Suprapubic skin (tissue), 4 donors: ENCODE measurements at regions not wholly inside any gene's neighbourhood (a gene's known extent, or its start where the extent isn't known, plus 50 kb on each side); places are given as distances from the start of the nearest gene placed in this dataset.

ENCODE experiments used
- DNase-seq, 2 donors: peaks; one replicate each; pipeline ENCODE4 v3.0.0-alpha.2; 2019; ENCODE audit warnings: low spot score in 2 of 2
- H3K27ac ChIP-seq: fragments of 200-600 bp; sonication (generic); one replicate; pipeline ENCODE4 v1.5.1; 2019
- H3K27me3 ChIP-seq: fragments of 200-600 bp; sonication (generic); one replicate; pipeline ENCODE4 v1.5.1; 2019
- H3K36me3 ChIP-seq: fragments of 200-600 bp; sonication (generic); one replicate; pipeline ENCODE4 v1.5.1; 2019
- H3K4me1 ChIP-seq: fragments of 200-600 bp; sonication (generic); one replicate; pipeline ENCODE4 v1.5.1; 2019
- H3K4me3 ChIP-seq: fragments of 200-600 bp; sonication (generic); one replicate; pipeline ENCODE4 v1.5.1; 2019; ENCODE audit warnings: mild to moderate bottlenecking
- H3K9me3 ChIP-seq: fragments of 200-600 bp; sonication (generic); one replicate; pipeline ENCODE4 v1.5.1; 2019
- CTCF ChIP-seq, 2 donors: fragments of 200-600 bp in 1 of 2; fragments of 450-650 bp in 1 of 2; sonication (generic) in 1 of 2; IDR thresholded peaks; one replicate each; pipeline ENCODE4 v1.5.1; 2016 to 2019; ENCODE audit warnings: antibody characterized with exemption in 2 of 2, mild to moderate bottlenecking in 1 of 2, moderate library complexity in 1 of 2
- EP300 ChIP-seq: sonication (generic); formaldehyde crosslinking; IDR thresholded peaks from one replicate; pipeline ENCODE4 v1.6.1; 2017; ENCODE audit warnings: antibody characterized with exemption
- POLR2A ChIP-seq, 2 donors: fragments of 450-650 bp; IDR thresholded peaks; one replicate each; pipeline ENCODE4 v1.6.1; 2017; ENCODE audit warnings: antibody characterized with exemption in 2 of 2, mild to moderate bottlenecking in 2 of 2, moderate library complexity in 2 of 2
- POLR2AphosphoS5 ChIP-seq, 3 donors: sonication (generic); formaldehyde crosslinking; IDR thresholded peaks; one replicate each; pipeline ENCODE4 v1.6.1; 2017; ENCODE audit warnings: antibody characterized with exemption in 3 of 3
- WGBS: methylation state at CpG from one replicate; pipeline ENCODE4 v1.1.5; 2018; 5-methylcytosine and 5-hydroxymethylcytosine counted together

DNA sequence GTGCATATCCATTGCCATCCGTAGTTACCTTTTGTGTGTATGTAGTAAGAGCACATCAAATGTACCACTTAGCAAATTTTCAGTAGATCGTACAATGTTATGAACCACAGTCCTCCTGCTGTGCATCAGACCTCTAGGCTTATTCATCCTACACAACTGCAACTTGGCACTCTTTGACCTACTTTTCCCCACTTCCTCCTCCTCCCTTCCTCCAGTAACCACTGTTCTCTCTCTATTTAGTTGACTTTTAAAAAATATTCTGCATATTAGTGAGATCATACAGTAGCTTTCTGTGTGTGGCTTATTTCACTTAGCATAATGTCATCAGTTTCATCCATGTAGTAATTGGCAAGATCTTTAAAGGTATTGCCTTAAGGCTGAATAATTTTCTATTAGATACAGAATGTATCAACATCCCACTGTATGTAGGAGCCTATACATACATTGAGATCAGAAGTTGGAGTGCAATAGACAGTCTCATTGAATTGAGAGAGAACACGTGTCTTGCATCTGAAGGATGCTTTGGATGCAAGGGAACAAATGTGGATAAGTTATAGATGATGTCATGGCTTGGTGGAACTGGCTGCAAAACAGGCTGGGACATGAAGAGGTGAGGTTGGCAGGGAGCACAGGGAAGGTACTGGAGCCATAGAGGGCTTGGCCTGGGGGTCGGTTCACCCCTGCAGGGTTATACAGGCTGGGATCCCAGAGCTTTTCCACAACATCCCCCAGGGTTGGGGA, 83.0 kb upstream of the FAM180A start:
- Histone ChIP-seq H3K36me3 (no peaks in the 10 kb centered on the region), H3K9me3 (no peaks in the 10 kb centered on the region), H3K4me1 (no peaks in the 10 kb centered on the region), H3K4me3 (no peak overlapping the region), H3K27me3 (peaks cover 3% of the 10 kb centered on the region), H3K27ac (no peak overlapping the region)
- TF ChIP-seq EP300 (no peak), POLR2A (IDR thresholded peaks at IDR 0.05) (no peak), CTCF (IDR thresholded peaks at IDR 0.05) (no peak), POLR2AphosphoS5 (IDR thresholded peaks at IDR 0.05) (no peak)
- 34% methylated on average over 4 of the region's 4 CpGs for WGBS
- DNase-seq, result no peak

DNA sequence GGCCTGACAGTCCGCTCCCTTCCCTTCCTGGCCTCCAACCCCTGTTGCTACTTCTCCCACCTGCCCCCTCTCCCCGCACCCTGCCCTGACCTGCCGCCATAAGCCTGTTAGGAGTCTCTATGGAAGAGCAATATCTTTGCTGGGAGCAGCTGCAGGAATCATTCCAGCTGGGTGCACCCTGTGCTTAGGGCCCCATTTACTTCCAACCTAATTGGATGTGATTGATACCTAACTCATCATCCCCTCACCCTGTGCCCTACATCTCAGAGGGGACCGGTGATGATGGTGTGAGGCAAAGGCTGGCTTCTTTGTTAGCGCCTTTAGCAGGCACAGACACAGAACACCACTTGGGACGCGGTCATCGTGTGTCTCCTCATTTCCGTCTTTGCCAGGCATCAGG, 80.0 kb upstream of the FAM180A start:
- 77% methylated on average over 9 of the region's 9 CpGs for WGBS
- Histone ChIP-seq H3K36me3 (no peaks in the 10 kb centered on the region), H3K9me3 (no peaks in the 10 kb centered on the region), H3K4me3 (no peak overlapping the region), H3K27me3 (peaks cover 3% of the 10 kb centered on the region), H3K4me1 (no peaks in the 10 kb centered on the region), H3K27ac (no peak overlapping the region)
- DNase-seq, result no peak
- no peak for TF ChIP-seq POLR2A (IDR thresholded peaks at IDR 0.05)
- no peak for TF ChIP-seq POLR2AphosphoS5 (IDR thresholded peaks at IDR 0.05)
- TF ChIP-seq CTCF (IDR thresholded peaks at IDR 0.05), result no peak
- TF ChIP-seq EP300, result no peak

DNA sequence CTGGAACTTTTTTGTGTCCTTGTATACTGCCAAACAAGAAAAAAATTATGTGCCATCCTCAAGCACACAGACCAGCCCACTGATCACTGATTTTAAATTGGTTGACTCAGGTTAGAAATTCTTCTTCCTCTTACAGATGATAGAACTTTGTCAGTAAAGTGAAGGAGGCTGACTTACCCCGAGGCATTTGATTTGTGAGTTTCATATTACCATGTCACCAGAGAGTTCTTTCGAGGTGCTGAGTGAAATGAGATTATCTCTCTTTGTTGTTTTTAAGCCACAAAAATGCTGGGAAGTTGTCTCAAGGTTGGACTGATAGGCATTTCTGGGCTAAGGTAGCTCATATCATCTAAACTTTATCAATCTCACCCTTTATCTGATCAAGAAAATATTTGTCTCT, 78.8 kb upstream of the FAM180A start:
- WGBS, result 44% methylated on average over 2 of the region's 2 CpGs
- Histone ChIP-seq H3K27me3 (peaks cover 2% of the 10 kb centered on the region), H3K4me1 (no peaks in the 10 kb centered on the region), H3K9me3 (no peaks in the 10 kb centered on the region), H3K4me3 (no peak overlapping the region), H3K36me3 (no peaks in the 10 kb centered on the region), H3K27ac (no peak overlapping the region)
- TF ChIP-seq CTCF (IDR thresholded peaks at IDR 0.05) (no peak), POLR2A (IDR thresholded peaks at IDR 0.05) (no peak), POLR2AphosphoS5 (IDR thresholded peaks at IDR 0.05) (no peak), EP300 (no peak)
- no peak for DNase-seq

GRCh38 chr7:135825406-135825805, 76.8 kb upstream of the FAM180A start:
- Histone ChIP-seq H3K4me3 (no peak overlapping the region), H3K9me3 (no peaks in the 10 kb centered on the region), H3K27ac (no peak overlapping the region), H3K4me1 (no peaks in the 10 kb centered on the region), H3K27me3 (no peaks in the 10 kb centered on the region), H3K36me3 (no peaks in the 10 kb centered on the region)
- WGBS, result 79% methylated on average over 9 of the region's 9 CpGs
- no peak for DNase-seq
- TF ChIP-seq CTCF (IDR thresholded peaks at IDR 0.05) (no peak), POLR2A (IDR thresholded peaks at IDR 0.05) (no peak), EP300 (no peak), POLR2AphosphoS5 (IDR thresholded peaks at IDR 0.05) (no peak)

DNA sequence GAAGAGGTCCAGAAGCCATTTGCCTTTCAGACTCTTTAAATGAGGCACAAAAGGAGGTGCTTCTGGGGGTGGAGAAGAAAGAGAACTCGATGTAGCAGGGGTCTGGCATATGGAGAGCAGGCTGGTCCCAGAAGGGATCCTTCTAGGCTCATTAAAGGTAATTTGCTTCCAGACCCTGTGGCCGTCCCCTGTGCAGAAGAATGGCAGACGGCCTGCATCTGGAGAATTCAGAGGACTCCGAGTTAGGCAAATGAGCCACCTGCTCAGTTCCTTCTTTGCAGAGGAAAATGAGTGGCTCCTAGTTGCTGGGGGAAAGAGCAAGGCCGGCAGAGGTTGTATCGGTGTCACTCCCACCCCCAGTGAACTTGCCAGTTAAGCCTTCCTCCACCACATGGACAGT, 73.8 kb upstream of the FAM180A start:
- H3K27ac ChIP-seq, result no peak overlapping the region
- TF ChIP-seq CTCF (IDR thresholded peaks at IDR 0.05), result no peak
- TF ChIP-seq POLR2AphosphoS5 (IDR thresholded peaks at IDR 0.05), result no peak
- TF ChIP-seq EP300, result no peak
- TF ChIP-seq POLR2A (IDR thresholded peaks at IDR 0.05), result no peak
- H3K4me3 ChIP-seq, result no peak overlapping the region
- WGBS, result 75% methylated on average over 6 of the region's 6 CpGs
- H3K4me1 ChIP-seq, result no peaks in the 10 kb centered on the region
- no peaks in the 10 kb centered on the region for H3K9me3 ChIP-seq
- H3K27me3 ChIP-seq, result no peaks in the 10 kb centered on the region
- no peak for DNase-seq
- H3K36me3 ChIP-seq, result no peaks in the 10 kb centered on the region
